Heart right ventricle (tissue), 16 donors: ENCODE measurements at regions not wholly inside any gene's neighbourhood (a gene's known extent, or its start where the extent isn't known, plus 50 kb on each side); places are given as distances from the start of the nearest gene placed in this dataset.

Experiments used
- ATAC-seq, 8 donors: fragments of 200-7000 bp; cut with Tn5 transposase; one replicate each; pipeline ENCODE4 v1.9.1; 2020; ENCODE audit warnings: mild to moderate bottlenecking in 8 of 8, moderate library complexity in 8 of 8, moderate number of reproducible peaks in 1 of 8
- DNase-seq, 2 donors: peaks; one replicate each; pipeline ENCODE4 v3.0.0-alpha.2; 2020
- H3K27ac ChIP-seq, 10 donors: fragments of 200-600 bp; sonication (generic) in 2 of 10; one replicate each; pipeline versions ENCODE4 v1.5.0 to v1.8.0; 2020 to 2022; ENCODE audit warnings: mild to moderate bottlenecking in 3 of 10
- H3K27me3 ChIP-seq, 7 donors: fragments of 200-600 bp; one replicate each; pipeline ENCODE4 v1.8.0; 2021 to 2022; ENCODE audit warnings: mild to moderate bottlenecking in 2 of 7
- H3K36me3 ChIP-seq, 9 donors: fragments of 200-600 bp; sonication (generic) in 1 of 9; one replicate each; pipeline versions ENCODE4 v1.5.0 to v1.8.0; 2020 to 2022; ENCODE audit warnings: mild to moderate bottlenecking in 2 of 9
- H3K4me1 ChIP-seq, 9 donors: fragments of 200-600 bp; sonication (generic) in 1 of 9; one replicate each; pipeline versions ENCODE4 v1.5.0 to v1.8.0; 2020 to 2022; ENCODE audit warnings: mild to moderate bottlenecking in 4 of 9
- H3K4me3 ChIP-seq, 10 donors: fragments of 200-600 bp; sonication (generic) in 2 of 10; one replicate each; pipeline versions ENCODE4 v1.5.0 to v1.8.0; 2020 to 2022; ENCODE audit warnings: mild to moderate bottlenecking in 7 of 10, moderate library complexity in 2 of 10
- H3K9me3 ChIP-seq, 11 donors: fragments of 200-600 bp in 10 of 11; sonication (generic) in 2 of 11; one replicate each; pipeline versions ENCODE4 v1.5.0 to v1.8.0; 2013 to 2022; ENCODE audit warnings: mild to moderate bottlenecking in 2 of 11, control low read depth in 1 of 11, moderate library complexity in 1 of 11
- CTCF ChIP-seq, 9 donors: fragments of 200-600 bp; sonication (generic) in 2 of 9; IDR thresholded peaks; one replicate each; pipeline versions ENCODE4 v1.5.0 to v1.8.0; 2021 to 2022; ENCODE audit warnings: antibody characterized with exemption in 9 of 9, mild to moderate bottlenecking in 5 of 9, moderate library complexity in 1 of 9
- WGBS, 2 donors: extraction: QIAGEN DNeasy Blood & Tissue Kit; methylation state at CpG; one replicate each; pipeline ENCODE4 v1.1.7; 2013; ENCODE audit warnings: inconsistent platforms in 1 of 2; 5-methylcytosine and 5-hydroxymethylcytosine counted together
- intact Hi-C, 10 donors: fragments of 100-400 bp; cut with DNase I; formaldehyde crosslinking; loops; one replicate each; pipeline versions ENCODE4 v1.11.1 to v1.14.2; 2022
- donor health status: Arrhythmogenic right ventricular cardiomyopathy.
- donor health status: ischemic (EF 13 %, LVEDD 7.1; RV severe dilation, severe dysfunction).
- donor health status: healthy with polysubstance abuse.
- donor health status: DM: no; HTN: yes; CAD: no.
- donor health status: DM: no; HTN: no; CAD: no.
- donor health status: ischemic (EF 25% LVEDD 6.9; RV normal size, moderate dysfunction).
- donor health status: ischemic (EF 25% LVEDD 5.7; RV mildly dilated, moderate dysfunction).
- donor health status: healthy.
- donor health status: DM: yes; HTN: yes; CAD: no.
- donor health status: Ischemic cardiomyopathy.
- donor health status: ischemic (EF 35%, LVEDD 5.7; RV mildly dilated, moderate dysfunction).
- donor health status: nonischemic (EF 11% LVEDD 7.7; RV severe dilation, severe dysfunction).
- donor health status: DM: yes; HTN: yes; CAD: no.
- donor health status: PGD.
- donor health status: ischemic (EF 29% LVEDD 5.4; RV normal size, mild dysfunction).
- donor health status: nonischemic (EF 23%, LVEDD 6.1; RV moderate dilation, normal function).

GRCh38 chr13:37492075-37492474, 106.5 kb downstream of the POSTN start:
- H3K27ac ChIP-seq: no peak overlapping the region
- no peak for ATAC-seq
- peaks cover 0 to 36% (median 6%) of the 10 kb centered on the region in 9 donors for H3K4me1 ChIP-seq
- H3K36me3 ChIP-seq: no peaks in the 10 kb centered on the region
- H3K27me3 ChIP-seq: no peaks in the 10 kb centered on the region
- DNase-seq: no peak
- no peaks in the 10 kb centered on the region for H3K9me3 ChIP-seq
- H3K4me3 ChIP-seq: no peak overlapping the region
- intact Hi-C loops: no loop called here
- no peak for TF ChIP-seq CTCF (IDR thresholded peaks at IDR 0.05)

GRCh38 chr13:37491661-37492060, 106.9 kb downstream of the POSTN start:
- H3K27ac ChIP-seq: no peak overlapping the region
- peaks cover 0 to 36% (median 6%) of the 10 kb centered on the region in 9 donors for H3K4me1 ChIP-seq
- H3K27me3 ChIP-seq: no peaks in the 10 kb centered on the region
- no peaks in the 10 kb centered on the region for H3K9me3 ChIP-seq
- no peak overlapping the region for H3K4me3 ChIP-seq
- WGBS, 2 donors: 94 to 96% methylated on average over 3 of the region's 3 CpGs
- DNase-seq (no peak), ATAC-seq (no peak)
- no peaks in the 10 kb centered on the region for H3K36me3 ChIP-seq
- intact Hi-C loops: no loop called here
- no peak for TF ChIP-seq CTCF (IDR thresholded peaks at IDR 0.05)

- Histone ChIP-seq H3K36me3 (no peaks in the 10 kb centered on the region), H3K9me3 (no peaks in the 10 kb centered on the region), H3K4me1 (peaks cover 0 to 33% (median 3%) of the 10 kb centered on the region in 9 donors), H3K27me3 (no peaks in the 10 kb centered on the region), H3K4me3 (no peak overlapping the region), H3K27ac (peak overlapping the region in 2 of 10 donors; percentile 12 to 54)
- TF ChIP-seq CTCF (IDR thresholded peaks at IDR 0.05): no peak
- ATAC-seq: no peak
- no peak for DNase-seq
- intact Hi-C loops: no loop called here
- 56 to 77% methylated on average over 5 of the region's 5 CpGs for WGBS, 2 donors
Observed at GRCh38 chr13:37490176-37490779, 108.3 kb downstream of the POSTN start.

- ATAC-seq: peak in 2 of 8 donors; percentile 43 to 48
- no peak for DNase-seq
- intact Hi-C loops: loop anchor here in 1 of 10 donors (5.0 kb wide), 1 partner anchor 49 kb away; no protein-coding TSS in a partner anchor
- Histone ChIP-seq H3K4me1 (peaks cover 0 to 25% (median 0%) of the 10 kb centered on the region in 9 donors), H3K27me3 (no peaks in the 10 kb centered on the region), H3K9me3 (no peaks in the 10 kb centered on the region), H3K27ac (peak overlapping the region in 2 of 10 donors; percentile 21 to 54), H3K4me3 (no peak overlapping the region), H3K36me3 (no peaks in the 10 kb centered on the region)
- no peak for TF ChIP-seq CTCF (IDR thresholded peaks at IDR 0.05)
Observed at GRCh38 chr13:37488726-37489125, 109.8 kb downstream of the POSTN start.
